ENCODE measurements at regions not wholly inside any gene's neighbourhood (a gene's known extent, or its start where the extent isn't known, plus 50 kb on each side); places are given as distances from the start of the nearest gene placed in this dataset.

DNA sequence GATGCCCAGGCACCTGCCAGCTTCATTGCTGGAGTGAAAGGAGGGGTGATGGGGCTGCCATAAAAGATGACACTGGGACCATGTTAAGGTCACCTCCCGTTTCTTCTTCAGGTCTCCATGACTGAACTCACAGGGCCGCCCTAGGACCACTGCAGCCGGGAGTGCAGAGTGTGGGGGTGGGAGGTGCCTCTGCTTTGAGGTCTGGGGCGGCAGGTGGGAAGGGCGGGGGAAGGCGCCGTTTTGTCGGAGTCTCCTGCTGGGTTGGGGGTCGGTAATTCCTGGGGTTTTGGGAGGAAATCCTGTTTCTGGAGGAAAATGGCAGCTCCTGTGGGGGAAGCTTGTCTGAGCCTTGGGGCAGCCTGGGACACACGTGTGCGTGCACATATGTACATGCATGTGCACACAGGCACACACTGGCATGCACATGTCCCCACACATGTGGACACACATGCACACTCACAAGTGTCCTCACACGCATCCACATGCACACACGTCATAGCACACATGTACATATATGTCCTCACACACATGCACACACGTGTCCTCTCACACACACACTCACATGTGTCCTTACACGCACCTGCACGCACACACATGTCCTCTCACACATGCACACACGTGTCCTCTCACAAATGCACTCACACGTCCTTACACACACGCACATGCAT lies 990.9 kb downstream of the BRD1 start:
- TF ChIP-seq, protein P1, sequence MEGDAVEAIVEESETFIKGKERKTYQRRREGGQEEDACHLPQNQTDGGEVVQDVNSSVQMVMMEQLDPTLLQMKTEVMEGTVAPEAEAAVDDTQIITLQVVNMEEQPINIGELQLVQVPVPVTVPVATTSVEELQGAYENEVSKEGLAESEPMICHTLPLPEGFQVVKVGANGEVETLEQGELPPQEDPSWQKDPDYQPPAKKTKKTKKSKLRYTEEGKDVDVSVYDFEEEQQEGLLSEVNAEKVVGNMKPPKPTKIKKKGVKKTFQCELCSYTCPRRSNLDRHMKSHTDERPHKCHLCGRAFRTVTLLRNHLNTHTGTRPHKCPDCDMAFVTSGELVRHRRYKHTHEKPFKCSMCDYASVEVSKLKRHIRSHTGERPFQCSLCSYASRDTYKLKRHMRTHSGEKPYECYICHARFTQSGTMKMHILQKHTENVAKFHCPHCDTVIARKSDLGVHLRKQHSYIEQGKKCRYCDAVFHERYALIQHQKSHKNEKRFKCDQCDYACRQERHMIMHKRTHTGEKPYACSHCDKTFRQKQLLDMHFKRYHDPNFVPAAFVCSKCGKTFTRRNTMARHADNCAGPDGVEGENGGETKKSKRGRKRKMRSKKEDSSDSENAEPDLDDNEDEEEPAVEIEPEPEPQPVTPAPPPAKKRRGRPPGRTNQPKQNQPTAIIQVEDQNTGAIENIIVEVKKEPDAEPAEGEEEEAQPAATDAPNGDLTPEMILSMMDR (IDR thresholded peaks at IDR 0.05) = no peak
- H3K27me3 Mint-ChIP-seq (ENCODE audit: low read depth in 2 of 2) = peaks cover 0 to 3% of the 10 kb centered on the region in 2 donors
- peaks cover 0 to 7% of the 10 kb centered on the region in 2 donors for H3K9me3 Mint-ChIP-seq
- no peak overlapping the region for H3K4me3 Mint-ChIP-seq
- Histone ChIP-seq H3K4me3 (ENCODE audit: low read length) (no peak overlapping the region), H3K36me3 (ENCODE audit: control insufficient read depth, insufficient read depth, low read length) (no peaks in the 10 kb centered on the region), H3K9me3 (ENCODE audit: control insufficient read depth, insufficient read depth, low read length) (peaks cover 7% of the 10 kb centered on the region), H3K27me3 (ENCODE audit: control insufficient read depth, insufficient read depth, low read length) (no peaks in the 10 kb centered on the region), H3K4me1 (ENCODE audit: control insufficient read depth, insufficient read depth, low read length) (peaks cover 4% of the 10 kb centered on the region), H3K27ac (ENCODE audit: low read length) (no peak overlapping the region)
- 87% methylated on average over 19 of the region's 19 CpGs for WGBS (ENCODE audit: insufficient coverage)
- intact Hi-C loops (cut with micrococcal nuclease) = no loop called here
- no peaks in the 10 kb centered on the region for H3K36me3 Mint-ChIP-seq
- DNase-seq (no peak), ATAC-seq (no peak)
- no peak overlapping the region for H3K27ac Mint-ChIP-seq
- peaks cover 13 to 14% of the 10 kb centered on the region in 2 donors for H3K4me1 Mint-ChIP-seq

DNA sequence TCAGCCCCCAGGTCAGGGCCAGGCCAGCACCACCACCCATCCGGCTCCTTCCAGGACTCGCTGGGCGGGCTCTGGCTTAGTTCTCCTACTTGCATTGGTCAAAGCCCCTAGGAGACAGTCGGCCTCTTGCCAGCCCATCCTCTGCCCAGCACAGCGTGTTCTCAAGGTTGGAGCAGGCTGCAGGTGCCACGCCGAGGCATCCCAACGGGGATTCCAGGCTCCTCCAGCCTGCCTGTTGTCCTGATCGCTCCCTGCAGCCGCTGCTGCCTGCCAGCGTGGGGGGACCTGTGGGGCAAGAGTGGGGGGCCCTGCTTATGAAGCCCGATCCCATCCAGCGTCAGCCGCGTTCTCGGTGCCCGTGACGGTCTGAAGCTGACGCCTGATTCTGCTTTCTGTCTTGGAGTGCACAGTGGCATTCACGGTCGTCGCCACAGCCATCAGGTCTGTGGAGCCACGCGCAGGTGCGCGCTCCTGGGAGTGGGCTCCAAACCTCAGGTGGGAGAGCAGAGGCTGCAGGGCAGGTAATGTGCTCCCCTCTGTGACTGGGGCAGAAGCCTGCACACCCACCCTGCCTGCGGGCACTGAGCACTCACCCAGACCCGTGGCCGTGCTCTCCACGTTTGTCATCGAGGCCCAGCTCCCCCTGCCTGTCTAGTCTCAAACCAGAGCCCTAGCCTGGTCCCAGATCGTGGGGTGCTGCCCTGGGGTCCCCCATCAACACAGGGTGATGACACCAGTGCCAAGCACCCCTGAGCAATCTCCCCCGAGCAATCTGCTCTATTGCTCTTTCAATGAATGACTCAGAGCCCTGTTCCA lies 991.6 kb downstream of the BRD1 start:
- no peak overlapping the region for H3K27ac Mint-ChIP-seq
- peaks cover 4% of the 10 kb centered on the region for H3K4me1 ChIP-seq (ENCODE audit: control insufficient read depth, insufficient read depth, low read length)
- DNase-seq (no peak), ATAC-seq (no peak)
- H3K27ac ChIP-seq (ENCODE audit: low read length) = no peak overlapping the region
- 89% methylated on average over 33 of the region's 33 CpGs for WGBS (ENCODE audit: insufficient coverage)
- H3K4me3 Mint-ChIP-seq = no peak overlapping the region
- intact Hi-C loops (cut with micrococcal nuclease) = no loop called here
- H3K27me3 Mint-ChIP-seq (ENCODE audit: low read depth in 2 of 2) = no peaks in the 10 kb centered on the region
- no peaks in the 10 kb centered on the region for H3K36me3 ChIP-seq (ENCODE audit: control insufficient read depth, insufficient read depth, low read length)
- peaks cover 0 to 7% of the 10 kb centered on the region in 2 donors for H3K9me3 Mint-ChIP-seq
- TF ChIP-seq, protein P1 (IDR thresholded peaks at IDR 0.05) = no peak
- no peak overlapping the region for H3K4me3 ChIP-seq (ENCODE audit: low read length)
- peaks cover 7% of the 10 kb centered on the region for H3K9me3 ChIP-seq (ENCODE audit: control insufficient read depth, insufficient read depth, low read length)
- peaks cover 13 to 14% of the 10 kb centered on the region in 2 donors for H3K4me1 Mint-ChIP-seq
- H3K27me3 ChIP-seq (ENCODE audit: control insufficient read depth, insufficient read depth, low read length) = no peaks in the 10 kb centered on the region
- H3K36me3 Mint-ChIP-seq = no peaks in the 10 kb centered on the region

DNA sequence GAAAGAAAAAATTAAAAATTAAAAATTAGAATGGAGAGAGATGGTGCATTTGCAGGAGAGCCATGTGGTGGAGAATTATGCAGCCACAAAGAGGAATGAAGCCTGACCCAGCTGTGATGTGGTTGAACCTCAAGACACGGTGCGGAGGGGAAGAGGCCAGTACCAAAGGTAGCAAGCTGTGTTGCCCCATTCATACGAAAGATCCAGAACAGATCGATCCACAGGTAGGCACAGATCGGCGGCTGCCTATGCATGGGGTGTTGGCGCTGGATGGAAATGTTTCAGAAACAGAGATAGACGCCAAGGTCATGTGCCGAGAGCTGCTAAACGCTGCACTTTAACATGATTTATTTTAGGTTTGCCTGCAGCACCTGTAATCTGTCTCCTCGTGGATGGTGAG lies 992.3 kb downstream of the BRD1 start:
- Mint-ChIP-seq H3K9me3 (peaks cover 0 to 7% of the 10 kb centered on the region in 2 donors), H3K4me1 (peaks cover 13 to 14% of the 10 kb centered on the region in 2 donors), H3K4me3 (no peak overlapping the region), H3K27ac (no peak overlapping the region), H3K27me3 (ENCODE audit: low read depth in 2 of 2) (no peaks in the 10 kb centered on the region), H3K36me3 (no peaks in the 10 kb centered on the region)
- 85% methylated on average over 11 of the region's 11 CpGs for WGBS (ENCODE audit: insufficient coverage)
- no peak overlapping the region for H3K27ac ChIP-seq (ENCODE audit: low read length)
- H3K27me3 ChIP-seq (ENCODE audit: control insufficient read depth, insufficient read depth, low read length) = no peaks in the 10 kb centered on the region
- TF ChIP-seq, protein P1 (IDR thresholded peaks at IDR 0.05) = no peak
- no peak overlapping the region for H3K4me3 ChIP-seq (ENCODE audit: low read length)
- no peaks in the 10 kb centered on the region for H3K36me3 ChIP-seq (ENCODE audit: control insufficient read depth, insufficient read depth, low read length)
- DNase-seq (no peak), ATAC-seq (no peak)
- peaks cover 7% of the 10 kb centered on the region for H3K9me3 ChIP-seq (ENCODE audit: control insufficient read depth, insufficient read depth, low read length)
- intact Hi-C loops (cut with micrococcal nuclease) = no loop called here
- peaks cover 4% of the 10 kb centered on the region for H3K4me1 ChIP-seq (ENCODE audit: control insufficient read depth, insufficient read depth, low read length)
